Cardiac fibroblast (primary cell): ENCODE measurements at regions not wholly inside any gene's neighbourhood (a gene's known extent, or its start where the extent isn't known, plus 50 kb on each side); places are given as distances from the start of the nearest gene placed in this dataset.
A peak's percentile ranks its signal among the peaks of the same experiment; 100 is the strongest.
"Not testable (repeated sequence)": the region's sequence is repeated elsewhere in the genome, so short reads cannot be mapped to it uniquely, and the experiment has no call there.

Experiments
- DNase-seq, 2 donors: peaks; one replicate each; pipeline versions ENCODE4 v3.0.0 to v3.0.0-alpha.2; 2010; ENCODE audit warnings: low read depth in 2 of 2
- H3K4me3 ChIP-seq, 2 donors: replicated peaks in 1 of 2; 1 replicate in 1 of 2; 2 replicates in 1 of 2; pipeline ENCODE4 v1.5.1; 2011; ENCODE audit warnings: low read depth in 2 of 2, low read length in 2 of 2, mild to moderate bottlenecking in 2 of 2, moderate library complexity in 1 of 2
- CTCF ChIP-seq: IDR thresholded peaks from one replicate; pipeline ENCODE4 v1.5.1; 2011; ENCODE audit warnings: low read depth, mild to moderate bottlenecking, low read length, inconsistent platforms

GRCh38 chr3:81823086-81823485 lies 61.6 kb upstream of the GBE1 start:
- H3K4me3 ChIP-seq: no peak overlapping the region
- no peak for DNase-seq
- no peak for TF ChIP-seq CTCF

GRCh38 chr3:81816473-81817250 lies 55.2 kb upstream of the GBE1 start:
- H3K4me3 ChIP-seq: no peak overlapping the region
- no peak for TF ChIP-seq CTCF
- peak; percentile 3 to 31 for DNase-seq

DNA sequence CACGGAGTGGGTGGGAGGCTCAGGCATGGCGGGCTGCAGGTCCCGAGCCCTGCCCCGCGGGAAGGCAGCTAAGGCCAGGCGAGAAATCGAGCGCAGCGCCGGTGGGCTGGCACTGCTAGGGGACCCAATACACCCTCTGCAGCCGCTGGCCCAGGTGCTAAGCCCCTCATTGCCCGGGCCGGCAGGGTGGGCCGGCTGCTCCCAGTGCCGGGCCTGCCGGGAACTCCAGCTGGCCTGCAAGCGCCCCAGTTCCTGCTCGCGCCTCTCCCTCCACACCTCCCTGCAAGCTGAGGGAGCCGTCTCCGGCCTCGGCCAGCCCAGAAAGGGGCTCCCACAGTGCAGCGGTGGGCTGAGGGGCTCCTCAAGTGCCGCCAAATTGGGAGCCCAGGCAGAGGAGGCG lies 50.7 kb upstream of the GBE1 start:
- DNase-seq, H3K4me3 ChIP-seq: not testable (repeated sequence)
